ENCODE measurements at regions not wholly inside any gene's neighbourhood (a gene's known extent, or its start where the extent isn't known, plus 50 kb on each side); places are given as distances from the start of the nearest gene placed in this dataset.

GRCh38 chr2:39538718-39539117 lies 101.6 kb upstream of the MAP4K3 start:
- H3K27me3 Mint-ChIP-seq, result peaks cover 3% of the 10 kb centered on the region
- POLR2A ChIA-PET, result no interaction called here
- H3K36me3 Mint-ChIP-seq (ENCODE audit: low read depth), result no peaks in the 10 kb centered on the region
- no peaks in the 10 kb centered on the region for H3K9me3 Mint-ChIP-seq
- TF ChIP-seq CTCF (IDR thresholded peaks at IDR 0.05), result no peak
- ATAC-seq (ENCODE audit: low read depth) (no peak), DNase-seq (no peak)
- intact Hi-C loops (cut with micrococcal nuclease), result no loop called here
- CTCF ChIA-PET, result no interaction called here
- no peak overlapping the region for H3K4me3 Mint-ChIP-seq
- H3K4me1 Mint-ChIP-seq, result no peaks in the 10 kb centered on the region
- no peak overlapping the region for H3K27ac Mint-ChIP-seq

DNA sequence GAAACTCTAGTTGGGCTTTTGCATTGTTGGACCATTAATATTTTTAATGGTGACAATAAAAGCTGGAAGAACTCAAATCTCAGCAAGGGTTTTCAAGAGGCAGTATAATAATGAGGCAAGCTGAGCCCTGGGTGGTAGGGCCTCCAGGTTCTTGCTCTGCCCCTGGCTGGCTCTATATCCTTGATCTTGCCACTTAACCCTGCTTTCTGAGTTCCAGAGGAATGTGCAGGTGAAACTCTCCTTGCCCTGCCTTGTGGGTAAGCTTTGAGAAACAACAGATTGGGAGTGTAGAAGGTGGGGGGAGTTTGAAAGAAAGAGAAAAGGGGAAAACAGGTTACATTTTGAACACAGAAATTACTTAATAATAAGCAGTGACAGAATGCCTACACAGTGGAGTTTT lies 103.3 kb upstream of the MAP4K3 start:
- no peak overlapping the region for H3K27ac Mint-ChIP-seq
- no peaks in the 10 kb centered on the region for H3K9me3 Mint-ChIP-seq
- TF ChIP-seq CTCF (IDR thresholded peaks at IDR 0.05), result no peak
- ChIA-PET CTCF (no interaction called here), POLR2A (no interaction called here)
- intact Hi-C loops (cut with micrococcal nuclease), result no loop called here
- no peak for DNase-seq
- H3K4me1 Mint-ChIP-seq, result no peaks in the 10 kb centered on the region
- H3K4me3 Mint-ChIP-seq, result no peak overlapping the region
- peaks cover 3% of the 10 kb centered on the region for H3K27me3 Mint-ChIP-seq
- no peak for ATAC-seq (ENCODE audit: low read depth)
- no peaks in the 10 kb centered on the region for H3K36me3 Mint-ChIP-seq (ENCODE audit: low read depth)

DNA sequence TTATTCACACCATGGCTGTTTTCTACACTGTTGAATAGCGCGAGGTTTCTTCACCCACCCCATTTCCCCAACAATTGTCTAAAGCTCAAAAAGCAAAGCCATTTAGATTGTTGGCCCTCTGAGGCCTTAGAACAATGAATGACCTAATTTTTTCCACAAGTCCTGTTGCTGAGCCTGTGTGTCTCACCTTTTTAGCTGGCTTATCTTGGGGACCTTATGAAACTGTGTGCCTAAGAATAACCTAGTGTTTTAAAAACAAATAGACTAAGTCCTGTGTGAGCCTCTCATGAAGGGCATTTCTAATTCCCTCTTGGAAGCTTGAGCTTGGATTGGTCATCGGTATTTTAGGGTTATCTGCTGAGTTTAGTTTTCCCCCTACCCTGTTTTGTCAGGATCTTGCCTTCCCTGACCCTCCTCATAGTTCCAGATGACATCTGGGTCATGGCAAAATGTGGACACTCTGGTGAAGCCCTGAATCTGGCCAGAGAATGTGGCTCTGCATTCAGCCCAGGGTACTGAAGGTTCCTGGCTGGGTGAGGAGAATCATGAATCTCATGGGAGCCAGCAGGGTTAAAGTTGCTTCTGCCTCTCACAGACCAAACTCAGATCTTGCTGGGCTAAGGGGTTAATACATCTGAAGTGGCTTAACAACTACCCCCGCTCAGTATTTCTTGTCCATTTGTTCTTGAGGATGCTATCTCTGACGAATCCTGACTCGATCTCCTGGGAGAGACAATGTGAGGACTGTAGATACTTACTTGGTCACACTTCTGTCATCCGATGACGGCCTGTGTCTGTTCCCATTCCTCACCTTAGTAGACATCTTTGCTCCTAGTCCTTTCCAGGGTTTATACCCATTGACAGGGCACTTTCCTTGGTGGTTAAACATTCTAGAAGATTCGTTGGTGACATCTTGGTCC lies 104.2 kb upstream of the MAP4K3 start:
- Mint-ChIP-seq H3K4me1 (no peaks in the 10 kb centered on the region), H3K4me3 (no peak overlapping the region), H3K27ac (no peak overlapping the region), H3K36me3 (ENCODE audit: low read depth) (no peaks in the 10 kb centered on the region), H3K9me3 (no peaks in the 10 kb centered on the region), H3K27me3 (no peaks in the 10 kb centered on the region)
- intact Hi-C loops (cut with micrococcal nuclease), result no loop called here
- no peak for ATAC-seq (ENCODE audit: low read depth)
- POLR2A ChIA-PET, result no interaction called here
- no peak for TF ChIP-seq CTCF (IDR thresholded peaks at IDR 0.05)
- CTCF ChIA-PET, result no interaction called here
- DNase-seq, result no peak

- Mint-ChIP-seq H3K27ac (no peak overlapping the region), H3K36me3 (ENCODE audit: low read depth) (no peaks in the 10 kb centered on the region), H3K27me3 (no peaks in the 10 kb centered on the region), H3K9me3 (no peaks in the 10 kb centered on the region), H3K4me1 (no peaks in the 10 kb centered on the region), H3K4me3 (no peak overlapping the region)
- POLR2A ChIA-PET, result no interaction called here
- TF ChIP-seq CTCF (IDR thresholded peaks at IDR 0.05), result no peak
- CTCF ChIA-PET, result no interaction called here
- ATAC-seq (ENCODE audit: low read depth) (no peak), DNase-seq (no peak)
- intact Hi-C loops (cut with micrococcal nuclease), result no loop called here
Observed at GRCh38 chr2:39542523-39542922, 105.4 kb upstream of the MAP4K3 start.

GRCh38 chr2:39545957-39546356 lies 108.9 kb upstream of the MAP4K3 start:
- Mint-ChIP-seq H3K36me3 (ENCODE audit: low read depth) (no peaks in the 10 kb centered on the region), H3K27ac (no peak overlapping the region), H3K4me3 (no peak overlapping the region), H3K27me3 (no peaks in the 10 kb centered on the region), H3K9me3 (no peaks in the 10 kb centered on the region), H3K4me1 (no peaks in the 10 kb centered on the region)
- no peak for TF ChIP-seq CTCF (IDR thresholded peaks at IDR 0.05)
- no peak for DNase-seq
- no peak for ATAC-seq (ENCODE audit: low read depth)
- POLR2A ChIA-PET, result no interaction called here
- CTCF ChIA-PET, result no interaction called here
- intact Hi-C loops (cut with micrococcal nuclease), result no loop called here
